GM19240 (cell line): ENCODE measurements at regions not wholly inside any gene's neighbourhood (a gene's known extent, or its start where the extent isn't known, plus 50 kb on each side); places are given as distances from the start of the nearest gene placed in this dataset.
"Not testable (repeated sequence)": the region's sequence is repeated elsewhere in the genome, so short reads cannot be mapped to it uniquely, and the experiment has no call there.

Experiments used
- DNase-seq: peaks from one replicate; pipeline ENCODE4 v3.0.0; 2011; ENCODE audit warnings: low spot score; ENCODE audit not compliant: insufficient read length

DNA sequence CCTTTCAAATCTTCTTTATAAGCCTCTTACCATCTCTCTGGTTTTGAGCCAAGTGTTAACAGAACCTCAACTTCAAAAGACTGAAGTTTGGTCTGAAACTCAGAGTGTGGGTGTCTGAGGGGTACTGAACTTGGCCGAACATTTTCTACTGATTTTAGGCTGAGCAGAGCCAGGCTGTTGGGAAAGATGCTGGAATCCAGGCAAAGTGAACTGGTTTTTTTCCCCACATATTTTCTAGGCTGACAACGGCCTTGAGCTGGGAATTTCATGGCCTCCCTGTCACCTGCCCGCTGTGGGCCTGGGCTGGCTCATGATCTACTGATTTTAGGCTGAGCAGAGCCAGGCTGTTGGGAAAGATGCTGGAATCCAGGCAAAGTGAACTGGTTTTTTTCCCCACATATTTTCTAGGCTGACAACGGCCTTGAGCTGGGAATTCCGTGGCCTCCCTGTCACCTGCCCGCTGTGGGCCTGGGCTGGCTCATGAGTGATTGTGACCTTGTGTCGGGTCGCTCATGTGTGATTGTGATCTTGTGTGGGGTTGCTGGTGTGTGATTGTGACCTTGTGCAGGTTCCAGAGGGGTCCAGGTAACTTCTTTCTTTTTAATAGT lies 204.4 kb downstream of the NPIPB11 start:
- DNase-seq, result not testable (repeated sequence)

DNA sequence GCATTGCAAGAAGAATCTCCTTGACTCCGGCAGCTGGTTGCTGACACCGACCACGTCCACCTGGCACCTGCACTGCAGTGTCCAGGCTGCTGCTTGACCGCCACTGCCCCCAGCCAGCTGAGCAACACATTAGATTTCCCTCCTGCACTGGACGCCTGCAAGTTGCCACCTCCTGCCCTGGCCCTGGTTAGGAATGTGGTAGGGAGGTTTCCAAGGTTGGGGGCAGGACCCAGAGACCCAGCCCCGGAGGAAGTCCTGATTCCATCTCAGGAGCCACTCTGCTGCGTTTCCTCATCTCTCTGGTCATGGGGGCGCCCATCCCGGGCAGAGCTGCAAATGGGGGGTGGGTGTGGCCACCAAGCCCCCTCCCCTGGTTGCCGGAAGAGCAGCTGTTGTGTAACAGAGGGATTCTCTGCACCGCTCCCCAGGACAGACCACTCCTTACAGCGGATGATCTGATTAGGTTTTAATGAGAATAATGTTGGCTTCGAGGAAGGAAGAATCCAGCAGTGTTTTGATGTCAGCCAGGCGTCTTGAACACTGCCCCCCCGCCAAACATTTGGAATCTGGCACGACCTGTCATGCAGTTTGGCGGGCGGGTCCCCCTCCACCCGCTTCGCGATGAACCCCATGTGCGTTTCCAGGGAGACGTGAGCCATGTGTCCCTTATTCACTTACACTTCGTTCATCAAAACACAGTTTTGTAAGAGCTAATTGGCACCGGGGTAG lies 205.1 kb downstream of the NPIPB11 start:
- DNase-seq, result not testable (repeated sequence)

DNA sequence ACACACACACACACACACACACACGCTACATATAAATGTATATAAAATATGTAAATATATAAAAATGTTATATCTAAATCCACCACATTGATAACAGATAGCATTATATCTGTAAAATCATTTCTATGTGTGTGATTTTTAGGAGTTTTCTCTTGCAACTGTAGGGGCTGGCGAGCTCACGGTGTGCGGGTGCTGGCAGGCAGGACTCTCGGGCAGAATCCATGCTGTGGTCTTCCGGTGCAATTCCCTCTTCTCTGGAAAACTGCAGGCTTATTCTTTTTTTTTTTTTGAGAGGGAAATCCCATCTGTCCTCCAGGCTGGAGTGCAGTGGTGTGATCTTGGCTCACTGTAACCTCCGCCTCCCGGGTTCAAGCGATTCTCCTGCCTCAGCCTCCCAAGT lies 205.8 kb downstream of the NPIPB11 start:
- DNase-seq, result not testable (repeated sequence)

DNA sequence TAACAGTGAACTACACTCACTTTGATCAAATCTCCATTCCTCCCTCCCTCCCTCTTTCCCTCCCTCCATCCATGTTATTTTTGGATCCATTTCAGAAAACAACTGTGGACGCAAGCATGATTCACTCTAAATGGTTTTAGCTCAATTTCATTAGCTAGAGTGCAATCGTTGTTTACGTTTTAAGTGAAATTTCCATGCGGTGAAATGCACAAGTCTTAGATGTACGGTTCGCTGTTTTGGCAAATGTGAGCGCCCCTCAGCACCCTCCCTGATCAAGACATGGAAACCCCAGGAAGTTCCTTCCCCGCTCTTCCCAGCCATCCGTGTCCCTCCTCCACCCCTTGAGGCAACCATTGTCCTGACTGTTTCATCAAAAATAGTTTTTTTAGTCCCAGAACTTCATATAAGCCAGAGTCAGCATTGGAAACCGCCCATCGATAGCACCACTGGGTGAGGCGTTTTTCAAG lies 206.3 kb downstream of the NPIPB11 start:
- DNase-seq, result not testable (repeated sequence)

DNA sequence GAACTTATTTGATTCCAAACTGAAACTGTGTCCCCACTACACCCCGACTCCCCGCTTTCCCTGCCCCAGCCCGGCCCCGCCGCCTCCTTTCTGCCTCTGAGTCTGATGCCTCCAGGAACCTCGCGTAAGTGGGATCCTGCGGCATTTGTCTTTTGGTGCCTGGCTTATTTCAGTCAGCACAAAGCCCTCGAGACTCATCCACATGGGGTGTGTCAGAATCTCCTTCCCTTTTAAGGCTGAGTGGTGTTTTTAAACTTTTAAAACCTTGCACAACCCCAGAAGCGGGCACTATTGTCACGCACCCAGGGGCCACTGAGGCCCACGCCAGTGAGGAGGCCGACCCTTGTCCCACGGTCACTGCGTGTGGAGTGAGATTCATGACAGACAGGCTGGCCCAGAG lies 206.9 kb downstream of the NPIPB11 start:
- DNase-seq, result not testable (repeated sequence)

DNA sequence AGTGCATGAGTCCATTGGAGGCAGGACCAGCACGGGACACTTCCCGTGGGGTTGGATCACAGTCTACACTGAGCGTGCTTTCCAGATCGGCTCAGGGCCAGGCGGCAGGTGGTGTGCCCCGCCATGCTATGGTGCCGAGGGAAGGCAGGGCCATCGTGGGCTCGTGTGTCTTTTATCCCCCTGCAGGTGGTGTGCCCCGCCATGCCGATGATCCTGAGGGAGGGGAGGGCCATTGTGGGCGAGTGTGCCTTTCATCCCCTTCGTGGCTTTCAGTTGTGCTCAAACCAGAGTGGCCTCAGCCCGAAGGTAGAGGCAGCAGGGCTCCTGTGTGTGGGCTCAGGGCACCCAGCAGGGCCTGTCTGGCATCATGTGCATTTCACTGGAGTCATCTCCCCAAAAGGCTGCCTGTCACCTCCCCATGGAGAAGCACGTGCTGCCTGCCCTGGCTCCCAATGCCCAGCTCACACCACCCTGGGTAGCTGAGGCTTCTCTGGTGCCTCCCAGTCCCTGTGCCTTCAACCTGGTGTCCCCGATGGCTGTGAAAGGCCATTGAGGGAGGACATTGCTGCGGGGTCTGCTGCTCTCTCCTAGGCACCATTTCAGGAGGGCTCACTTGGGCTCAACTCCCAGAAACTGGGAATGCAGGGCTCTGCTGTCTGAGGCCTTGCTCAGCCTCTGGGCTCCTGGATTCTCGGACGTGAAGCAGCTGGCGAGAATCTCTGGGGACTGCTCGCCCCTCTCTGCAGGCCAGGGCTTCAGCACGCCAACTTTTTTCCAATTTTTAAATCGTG lies 207.6 kb downstream of the NPIPB11 start:
- DNase-seq, result no peak

DNA sequence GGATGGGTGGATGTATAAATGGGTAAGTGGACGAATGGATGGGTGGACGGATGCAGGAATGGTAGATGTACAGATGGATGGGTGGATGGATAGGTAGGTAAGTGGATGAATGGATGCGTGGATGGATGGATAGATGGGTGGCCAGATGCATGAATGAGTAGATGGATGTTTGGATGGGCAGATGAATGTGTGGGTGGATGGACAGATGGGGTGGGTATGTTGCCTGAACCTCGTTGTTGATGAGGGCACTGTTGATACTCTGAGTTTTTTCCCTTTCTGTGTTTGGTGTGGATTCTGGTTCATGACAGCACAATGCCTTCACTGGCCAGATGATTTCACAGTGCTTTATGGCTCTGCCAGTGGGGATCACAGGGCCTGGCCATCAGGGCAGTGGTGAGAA lies 208.3 kb downstream of the NPIPB11 start:
- DNase-seq, result no peak

DNA sequence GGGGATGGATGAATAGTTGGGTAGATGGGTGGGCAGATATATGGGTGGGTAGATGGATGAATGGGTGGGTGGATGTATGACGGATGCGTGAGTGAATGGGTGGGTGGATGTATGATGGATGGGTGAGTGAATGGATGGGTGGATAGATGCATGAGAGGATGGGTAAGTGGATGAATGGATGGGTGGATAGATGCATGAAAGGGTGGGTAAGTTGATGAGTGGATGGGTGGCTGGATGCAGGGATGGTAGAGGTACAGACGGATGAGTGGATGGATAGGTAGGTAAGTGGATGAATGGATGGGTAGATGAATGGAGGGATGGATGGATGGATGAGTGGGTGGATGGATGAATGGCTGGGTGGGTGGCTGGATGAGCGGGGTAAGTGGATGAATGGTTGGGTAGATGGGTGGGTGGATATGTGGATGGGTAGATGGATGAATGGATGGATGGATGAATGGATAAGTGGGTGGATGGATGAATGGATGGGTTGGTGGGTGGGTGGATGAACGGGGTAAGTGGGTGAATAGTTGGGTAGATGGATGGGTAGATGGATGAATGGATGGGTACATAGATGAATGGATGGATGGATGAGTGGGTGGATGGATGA lies 208.9 kb downstream of the NPIPB11 start:
- DNase-seq, result not testable (repeated sequence)

DNA sequence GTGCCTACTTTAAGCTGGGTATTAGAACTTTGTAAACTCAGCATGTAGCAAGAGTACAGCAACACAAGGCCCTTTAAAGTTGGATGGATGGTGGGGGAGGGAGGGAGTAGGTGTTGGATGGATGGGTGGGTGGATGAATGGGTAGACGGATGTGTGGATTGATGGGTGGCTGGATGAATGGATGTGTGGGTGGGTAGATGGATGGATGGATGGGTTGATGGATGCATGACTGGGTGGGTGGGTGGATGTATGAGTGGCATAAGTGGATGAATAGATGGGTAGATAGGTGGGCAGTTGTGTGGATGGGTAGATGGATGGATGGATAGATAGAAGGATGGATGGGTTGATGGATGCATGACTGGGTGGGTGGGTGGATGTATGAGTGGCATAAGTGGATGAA lies 209.8 kb downstream of the NPIPB11 start:
- not testable (repeated sequence) for DNase-seq

DNA sequence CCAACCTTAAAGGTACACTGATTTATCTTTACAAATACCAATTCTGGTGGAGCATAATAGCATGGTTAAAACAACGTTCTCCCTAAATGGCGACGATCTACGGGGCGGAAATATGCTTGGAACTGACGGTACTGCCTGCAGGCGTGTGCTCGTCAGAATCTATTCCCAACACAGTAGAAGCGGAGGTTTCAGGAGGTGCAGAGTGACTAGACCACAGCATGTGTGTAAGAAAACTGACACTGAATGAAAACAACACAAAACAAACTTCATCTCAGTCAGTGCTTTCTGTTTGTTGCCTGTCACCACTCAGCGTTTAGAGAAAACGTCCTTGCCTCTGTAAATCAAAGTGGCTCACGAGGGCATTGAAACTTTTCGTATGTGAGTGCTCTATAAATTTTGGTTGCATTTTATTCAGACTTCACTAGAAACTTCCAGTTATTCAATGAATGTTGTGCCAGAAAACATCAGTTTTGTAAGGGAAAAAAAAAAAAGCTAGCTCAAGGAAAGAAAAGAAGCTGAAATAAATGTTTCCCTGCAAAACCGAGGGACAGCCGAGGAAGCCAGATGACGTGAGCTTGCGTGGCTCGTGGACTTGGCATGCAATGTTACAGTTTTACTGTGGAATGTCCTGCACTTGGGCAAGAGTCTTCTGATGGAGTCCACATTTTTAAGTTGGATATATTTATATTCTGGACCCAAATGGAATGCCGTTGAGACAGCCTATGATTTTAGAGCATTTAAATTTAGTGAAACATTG lies 210.4 kb downstream of the LAT start:
- DNase-seq, result not testable (repeated sequence)

DNA sequence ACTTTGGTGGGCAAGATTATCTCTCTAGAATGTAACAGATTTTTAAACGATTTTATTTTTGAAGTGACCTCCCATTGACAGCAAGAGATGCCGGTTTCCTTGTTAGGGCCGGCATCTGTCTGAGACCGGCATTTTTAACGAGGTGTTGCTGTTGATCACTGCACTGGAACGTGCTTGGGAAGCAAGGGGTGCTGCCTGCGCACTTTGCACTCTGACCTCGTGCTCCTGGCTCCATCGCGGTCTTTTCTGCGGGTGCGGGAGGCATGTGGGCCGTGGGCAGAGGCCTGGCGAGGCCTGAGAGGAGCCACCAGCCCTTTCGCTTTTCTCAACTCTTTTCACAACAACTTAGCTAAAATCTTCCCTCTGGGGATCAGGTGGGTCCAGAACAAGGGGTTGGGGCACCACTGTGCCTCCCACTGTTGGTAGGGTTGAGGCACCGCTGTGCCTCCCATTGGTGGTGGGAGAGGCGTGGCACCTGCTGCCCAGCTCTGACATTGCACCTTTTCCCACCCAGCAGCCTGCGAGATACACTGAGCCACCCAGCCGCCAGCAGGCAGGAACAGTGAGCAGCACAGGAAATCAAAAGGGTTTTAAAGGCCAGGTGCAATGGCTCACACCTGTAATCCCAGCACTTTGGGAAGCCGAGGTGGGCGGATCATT lies 209.5 kb downstream of the LAT start:
- DNase-seq, result not testable (repeated sequence)

DNA sequence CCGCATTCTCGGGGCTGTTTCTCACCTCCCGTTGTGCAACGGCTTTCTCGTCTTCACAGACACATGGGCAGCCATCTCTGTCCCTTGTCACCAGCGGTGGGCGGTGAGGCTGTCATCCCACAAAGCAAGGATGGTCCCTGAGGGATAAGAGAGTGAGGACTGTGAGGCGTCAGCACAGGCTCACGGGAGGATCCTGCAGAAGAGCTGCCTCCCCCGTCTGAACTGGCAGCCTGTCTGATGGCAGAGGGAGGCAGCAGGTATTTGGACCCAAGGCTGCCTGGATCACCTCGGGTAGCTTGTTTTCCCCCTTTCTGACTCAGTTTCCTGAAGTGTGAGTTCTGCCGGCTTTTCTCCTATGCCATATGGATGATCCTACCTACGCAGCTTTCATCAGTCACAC lies 208.8 kb downstream of the LAT start:
- DNase-seq, result not testable (repeated sequence)

DNA sequence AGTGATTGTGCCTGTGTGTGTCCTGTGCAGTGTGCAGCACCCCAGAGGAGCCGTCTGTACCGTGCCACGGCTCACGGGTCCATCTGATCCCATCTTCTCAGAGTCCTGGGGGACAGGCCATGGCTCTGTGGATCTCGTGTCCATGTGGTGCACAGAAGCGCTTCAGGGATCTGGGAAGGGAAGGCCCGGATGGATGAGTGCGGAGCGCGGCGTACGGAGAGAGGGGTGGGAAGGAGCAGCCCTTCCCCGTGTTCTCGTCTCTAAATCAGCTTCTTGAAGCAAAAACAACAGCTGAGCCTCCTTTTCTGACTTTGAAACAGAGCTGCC lies 208.4 kb downstream of the LAT start:
- DNase-seq, result not testable (repeated sequence)

DNA sequence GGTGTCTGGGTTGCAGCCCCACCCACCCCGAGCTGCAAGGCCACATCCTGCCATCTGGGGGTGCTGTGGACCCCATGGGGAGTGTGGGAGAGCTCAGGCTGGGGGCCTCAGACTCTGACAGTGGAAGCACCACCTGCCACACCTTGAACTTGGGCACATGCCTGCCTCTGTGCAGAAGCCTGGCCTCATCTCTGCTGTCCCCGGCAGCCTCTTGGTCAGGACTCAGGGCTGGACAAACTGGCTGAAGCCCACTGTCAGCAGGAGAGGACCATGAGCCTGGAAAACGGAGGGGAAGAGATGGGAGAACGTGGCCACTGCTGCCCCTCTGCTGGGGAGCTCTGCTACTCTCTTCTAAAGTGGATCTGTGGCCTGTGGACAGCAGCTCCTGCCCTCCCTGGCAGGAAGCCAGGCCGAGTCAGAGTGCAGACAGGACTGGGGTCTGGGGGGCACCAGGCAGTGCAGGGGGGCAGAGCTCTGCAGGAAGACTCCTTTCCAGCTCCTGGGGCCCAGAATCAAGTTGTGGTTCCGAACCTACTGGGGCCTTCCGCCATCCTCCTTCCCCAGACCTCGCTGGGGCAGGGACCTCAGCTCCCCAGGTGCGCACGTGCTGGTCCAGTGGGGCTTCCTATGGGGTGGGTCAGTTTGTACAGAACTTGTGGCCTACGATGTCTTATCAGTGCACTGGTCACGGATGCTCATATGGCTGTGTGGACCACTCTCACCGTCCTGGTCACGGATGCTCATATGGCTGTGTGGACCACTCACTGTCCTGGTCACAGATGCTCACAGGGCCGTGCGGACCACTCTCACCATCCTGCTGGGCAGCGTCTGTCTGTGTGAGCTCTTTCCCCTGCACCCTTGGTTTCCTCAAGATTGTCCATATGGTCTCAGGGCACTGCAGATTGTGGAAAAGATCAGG lies 207.7 kb downstream of the LAT start:
- DNase-seq, result no peak

DNA sequence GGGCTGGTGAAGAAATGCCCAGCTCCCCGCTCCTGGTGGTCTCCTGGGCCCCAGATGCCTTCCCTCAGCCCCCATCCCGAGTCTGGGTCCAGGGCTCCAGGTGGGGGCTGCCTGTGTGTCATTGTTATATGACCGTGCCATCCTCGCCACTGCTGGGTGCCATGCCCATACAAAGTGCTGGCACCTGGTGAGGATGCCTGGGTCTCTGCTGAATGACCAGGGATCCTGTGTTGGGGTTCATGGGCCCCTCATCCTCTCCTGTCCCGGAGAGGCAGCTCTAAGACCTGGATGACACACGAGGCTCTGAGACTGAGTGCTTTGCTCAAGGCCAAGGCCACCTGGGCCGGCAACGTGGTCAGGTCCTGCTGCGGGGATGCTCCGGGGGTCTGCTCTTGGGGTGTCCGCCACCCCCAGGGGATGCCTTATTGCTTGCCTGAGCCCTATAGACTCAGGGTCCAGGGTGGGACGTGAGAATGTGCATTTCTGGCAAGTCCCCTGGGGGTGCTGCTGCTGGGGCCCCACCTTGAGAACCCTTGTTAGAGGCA lies 206.9 kb downstream of the LAT start:
- DNase-seq, result not testable (repeated sequence)

DNA sequence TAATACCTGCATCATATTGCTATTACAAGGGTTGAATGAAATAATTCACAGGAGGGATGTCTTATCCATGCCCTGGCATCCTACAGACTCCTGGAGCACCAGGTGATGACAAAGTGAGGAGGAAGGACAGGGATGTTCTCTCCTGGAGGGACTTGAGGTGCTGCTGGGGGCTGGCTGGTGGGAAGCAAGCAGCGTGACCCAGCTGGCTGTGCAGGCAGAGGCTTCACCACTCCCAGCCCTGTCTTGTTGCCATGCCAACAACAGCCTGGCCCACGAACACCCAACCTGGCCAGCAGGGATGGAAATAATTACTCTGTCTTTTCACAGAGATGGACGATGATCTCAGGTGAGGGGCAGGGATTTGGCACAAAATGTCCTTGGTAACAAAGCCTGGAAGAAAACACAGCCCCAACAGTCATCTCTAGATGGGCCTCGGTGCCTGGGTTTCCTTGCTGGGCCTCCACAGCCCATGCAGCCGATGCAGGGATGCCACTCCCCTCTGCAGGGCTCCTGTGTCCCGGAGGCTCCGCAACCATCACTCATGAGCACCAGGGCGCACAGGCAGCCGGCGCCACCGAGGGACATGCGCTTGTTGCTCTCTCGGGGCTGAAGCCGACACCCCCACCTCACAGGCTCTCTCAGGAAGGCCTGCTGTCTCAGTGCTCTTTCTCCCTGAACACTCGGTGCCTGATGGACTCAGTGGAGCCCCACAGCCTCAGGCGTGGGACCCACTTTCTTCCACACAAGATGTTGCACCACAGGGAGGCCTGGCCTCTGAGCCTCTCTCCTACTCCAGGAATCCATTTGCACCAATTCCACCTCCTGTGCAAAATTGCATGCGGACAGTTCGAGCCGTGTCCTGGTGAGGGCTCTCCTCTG lies 205.9 kb downstream of the LAT start:
- not testable (repeated sequence) for DNase-seq

DNA sequence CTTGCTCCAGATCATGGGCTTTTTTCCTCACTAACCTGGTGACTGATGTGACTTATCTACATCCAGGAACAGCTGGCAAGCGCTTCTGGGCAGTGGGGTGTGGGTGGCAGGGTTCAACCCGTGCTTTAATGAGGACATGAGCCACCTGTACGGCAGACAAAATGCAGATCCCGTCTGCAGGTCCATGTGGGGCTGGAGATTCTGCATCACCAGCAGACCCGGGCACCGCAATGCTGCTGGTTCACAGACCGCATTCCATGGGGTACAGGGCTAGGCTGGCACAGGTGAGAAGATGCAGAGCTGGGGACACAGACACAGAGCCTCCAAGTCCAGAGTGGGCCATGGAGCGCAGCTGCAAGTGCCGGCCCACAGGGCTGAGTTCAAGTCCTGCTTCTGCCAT lies 204.0 kb downstream of the LAT start:
- DNase-seq, result not testable (repeated sequence)
